Keratinocyte (primary cell): ENCODE measurements at regions not wholly inside any gene's neighbourhood (a gene's known extent, or its start where the extent isn't known, plus 50 kb on each side); places are given as distances from the start of the nearest gene placed in this dataset.

Experiments
- DNase-seq: peaks from one replicate; pipeline ENCODE4 v3.0.0-alpha.2; 2011; ENCODE audit warnings: low read depth, missing footprints, low spot score
- FAIRE-seq: peaks from 2 replicates; lab custom pipeline; 2011; peaks lifted over from hg19 to GRCh38; lab: Jason Lieb, UNC
- H2AFZ ChIP-seq: 2 replicates; pipeline ENCODE4 v1.6.0; 2012; ENCODE audit warnings: low read length, control low read depth, inconsistent platforms; ENCODE audit not compliant: control insufficient read depth
- H3K27ac ChIP-seq: 2 replicates; pipeline ENCODE4 v1.5.1; 2011; ENCODE audit warnings: low read length; ENCODE audit not compliant: control insufficient read depth, insufficient read depth
- H3K27me3 ChIP-seq: 3 replicates; pipeline ENCODE4 v1.6.0; 2011; ENCODE audit warnings: low read length; ENCODE audit not compliant: control insufficient read depth, insufficient read depth; ENCODE audit errors: extremely low read depth
- H3K36me3 ChIP-seq, 2 experiments: 2 replicates in 1 of 2; 3 replicates in 1 of 2; pipeline ENCODE4 v1.5.1; 2011; ENCODE audit warnings: low read length in 2 of 2, mild to moderate bottlenecking in 1 of 2; ENCODE audit not compliant: control insufficient read depth in 2 of 2, insufficient read depth in 2 of 2; ENCODE audit errors: extremely low read depth in 1 of 2
- H3K4me1 ChIP-seq: 3 replicates; pipeline ENCODE4 v1.5.1; 2011; ENCODE audit warnings: low read length; ENCODE audit not compliant: control insufficient read depth, insufficient read depth; ENCODE audit errors: extremely low read depth
- H3K4me2 ChIP-seq: 3 replicates; pipeline ENCODE4 v1.6.0; 2011; ENCODE audit warnings: low read depth, low read length; ENCODE audit not compliant: control insufficient read depth, insufficient read depth; ENCODE audit errors: extremely low read depth
- H3K4me3 ChIP-seq, 3 experiments: fragments of 200-600 bp in 1 of 3; sonication (generic) in 1 of 3; 2 replicates in 2 of 3; 3 replicates in 1 of 3; pipeline ENCODE4 v1.5.1; 2011 to 2016; ENCODE audit warnings: low read length in 3 of 3, mild to moderate bottlenecking in 3 of 3, control low read depth in 2 of 3, inconsistent platforms in 1 of 3, low read depth in 1 of 3, mixed read lengths in 1 of 3, mixed run types in 1 of 3, moderate library complexity in 1 of 3; ENCODE audit not compliant: control insufficient read depth in 2 of 3, insufficient read depth in 2 of 3; ENCODE audit errors: extremely low read depth in 1 of 3
- H3K79me2 ChIP-seq: 2 replicates; pipeline ENCODE4 v1.6.0; 2012; ENCODE audit warnings: low read length; ENCODE audit not compliant: control insufficient read depth, insufficient read depth
- H3K9ac ChIP-seq: 3 replicates; pipeline ENCODE4 v1.6.0; 2011; ENCODE audit warnings: low read length; ENCODE audit not compliant: control insufficient read depth, insufficient read depth; ENCODE audit errors: extremely low read depth
- H3K9me1 ChIP-seq: 3 replicates; pipeline ENCODE4 v1.6.0; 2011; ENCODE audit warnings: low read length; ENCODE audit not compliant: control insufficient read depth, insufficient read depth; ENCODE audit errors: extremely low read depth
- H3K9me3 ChIP-seq: 2 replicates; pipeline ENCODE4 v1.5.1; 2012; ENCODE audit warnings: low read depth, low read length; ENCODE audit not compliant: control insufficient read depth
- H4K20me1 ChIP-seq: 3 replicates; pipeline ENCODE4 v1.6.0; 2011; ENCODE audit warnings: low read length; ENCODE audit not compliant: control insufficient read depth, insufficient read depth; ENCODE audit errors: extremely low read depth
- CTCF ChIP-seq, 3 experiments: IDR thresholded peaks in 1 of 3; conservative IDR thresholded peaks in 1 of 3; optimal IDR thresholded peaks in 1 of 3; 2 replicates in 2 of 3; 3 replicates in 1 of 3; pipeline versions ENCODE3 to v1.5.1; 2011; ENCODE audit warnings: low read length in 3 of 3, mild to moderate bottlenecking in 3 of 3, moderate library complexity in 2 of 3, control low read depth in 1 of 3, inconsistent platforms in 1 of 3; ENCODE audit not compliant: insufficient read depth in 2 of 3; ENCODE audit errors: extremely low read depth in 1 of 3
- EZH2 ChIP-seq: IDR thresholded peaks from one replicate; pipeline ENCODE4 v1.6.1; 2012; ENCODE audit warnings: inconsistent platforms, mild to moderate bottlenecking, low read length, moderate library complexity
- dilution Hi-C: fragments of 300-500 bp; cut with MboI; formaldehyde crosslinking; loops from one replicate; pipeline ENCODE4 v1.7.0; 2020; ENCODE audit warnings: low sequenced_read_pairs; ENCODE audit not compliant: extremely low pct_ligation_motif_present

DNA sequence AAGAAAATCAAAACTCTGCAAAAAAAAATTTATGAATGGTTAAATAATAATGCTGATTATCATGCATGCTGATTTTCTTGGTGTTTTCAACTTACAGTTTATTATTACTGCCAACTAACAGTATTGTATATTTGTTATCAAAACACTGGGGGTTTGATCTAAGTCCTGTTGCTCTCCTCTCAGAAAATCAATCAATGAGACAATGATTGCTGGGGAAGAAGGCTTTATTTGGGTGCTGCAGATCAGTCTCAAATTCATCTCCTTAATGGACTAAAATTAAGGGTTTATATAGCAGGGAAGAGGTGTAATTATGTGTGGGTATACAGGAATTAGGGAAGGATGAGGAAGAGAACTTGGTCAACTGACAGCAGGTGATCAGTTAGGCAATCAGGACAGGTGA, 565.5 kb upstream of the CDH6 start:
- H3K9me1 ChIP-seq = no peaks in the 10 kb centered on the region
- H3K4me2 ChIP-seq = no peak overlapping the region
- no peak overlapping the region for H3K9ac ChIP-seq
- no peaks in the 10 kb centered on the region for H3K9me3 ChIP-seq
- FAIRE-seq (no peak), DNase-seq (no peak)
- H3K27ac ChIP-seq = no peak overlapping the region
- dilution Hi-C loops = no loop called here
- H3K4me3 ChIP-seq = no peak overlapping the region
- no peaks in the 10 kb centered on the region for H4K20me1 ChIP-seq
- H3K36me3 ChIP-seq = no peaks in the 10 kb centered on the region
- H3K79me2 ChIP-seq = no peaks in the 10 kb centered on the region
- no peaks in the 10 kb centered on the region for H3K27me3 ChIP-seq
- H2AFZ ChIP-seq = no peak overlapping the region
- no peaks in the 10 kb centered on the region for H3K4me1 ChIP-seq
- TF ChIP-seq EZH2 = no peak
- TF ChIP-seq CTCF (optimal IDR thresholded peaks at IDR 0.05 in 1 of 3, IDR thresholded peaks at IDR 0.05 in 1 of 3, conservative IDR thresholded peaks at IDR 0.05 in 1 of 3; ENCODE audit: extremely low read depth in 1 of 3, insufficient read depth in 2 of 3, low read length in 3 of 3) = no peak

- Histone ChIP-seq H2AFZ (no peak overlapping the region), H3K4me1 (no peaks in the 10 kb centered on the region), H3K36me3 (no peaks in the 10 kb centered on the region), H3K9me1 (no peaks in the 10 kb centered on the region), H3K4me2 (no peak overlapping the region), H3K4me3 (no peak overlapping the region), H3K79me2 (no peaks in the 10 kb centered on the region), H3K27me3 (no peaks in the 10 kb centered on the region), H3K27ac (no peak overlapping the region), H3K9me3 (no peaks in the 10 kb centered on the region), H4K20me1 (no peaks in the 10 kb centered on the region), H3K9ac (no peak overlapping the region)
- FAIRE-seq (no peak), DNase-seq (no peak)
- no peak for TF ChIP-seq EZH2
- dilution Hi-C loops = no loop called here
These were observed 566.9 kb upstream of the CDH6 start for GRCh38 chr5:30626557-30626956.

GRCh38 chr5:30620481-30621085, 572.9 kb upstream of the CDH6 start:
- Histone ChIP-seq H3K79me2 (no peaks in the 10 kb centered on the region), H3K9me3 (no peaks in the 10 kb centered on the region), H3K36me3 (no peaks in the 10 kb centered on the region), H3K27me3 (no peaks in the 10 kb centered on the region), H4K20me1 (no peaks in the 10 kb centered on the region), H3K4me2 (no peak overlapping the region), H3K9ac (no peak overlapping the region), H3K4me1 (no peaks in the 10 kb centered on the region), H2AFZ (no peak overlapping the region), H3K27ac (no peak overlapping the region), H3K4me3 (no peak overlapping the region), H3K9me1 (no peaks in the 10 kb centered on the region)
- DNase-seq (no peak), FAIRE-seq (no peak)
- dilution Hi-C loops = no loop called here
- TF ChIP-seq CTCF (optimal IDR thresholded peaks at IDR 0.05 in 1 of 3, IDR thresholded peaks at IDR 0.05 in 1 of 3, conservative IDR thresholded peaks at IDR 0.05 in 1 of 3; ENCODE audit: extremely low read depth in 1 of 3, insufficient read depth in 2 of 3, low read length in 3 of 3) (no peak), EZH2 (no peak)
